Esophagus squamous epithelium (tissue), 4 donors: ENCODE measurements at regions not wholly inside any gene's neighbourhood (a gene's known extent, or its start where the extent isn't known, plus 50 kb on each side); places are given as distances from the start of the nearest gene placed in this dataset.

Experiments used
- POLR2A ChIP-seq, 4 donors: fragments of 450-650 bp; IDR thresholded peaks; one replicate each; pipeline ENCODE4 v1.6.1; 2017; ENCODE audit warnings: antibody characterized with exemption in 4 of 4, mild to moderate bottlenecking in 4 of 4, moderate library complexity in 3 of 4
- TF ChIP-seq, protein P1 (sequence below), 6 experiments: fragments of 450-650 bp in 4 of 6; fragments of 200-600 bp in 2 of 6; sonication (generic) in 2 of 6; IDR thresholded peaks; one replicate each; pipeline ENCODE4 v1.5.1; 2016 to 2019; ENCODE audit warnings: antibody characterized with exemption in 6 of 6, mild to moderate bottlenecking in 4 of 6, moderate library complexity in 4 of 6

DNA sequence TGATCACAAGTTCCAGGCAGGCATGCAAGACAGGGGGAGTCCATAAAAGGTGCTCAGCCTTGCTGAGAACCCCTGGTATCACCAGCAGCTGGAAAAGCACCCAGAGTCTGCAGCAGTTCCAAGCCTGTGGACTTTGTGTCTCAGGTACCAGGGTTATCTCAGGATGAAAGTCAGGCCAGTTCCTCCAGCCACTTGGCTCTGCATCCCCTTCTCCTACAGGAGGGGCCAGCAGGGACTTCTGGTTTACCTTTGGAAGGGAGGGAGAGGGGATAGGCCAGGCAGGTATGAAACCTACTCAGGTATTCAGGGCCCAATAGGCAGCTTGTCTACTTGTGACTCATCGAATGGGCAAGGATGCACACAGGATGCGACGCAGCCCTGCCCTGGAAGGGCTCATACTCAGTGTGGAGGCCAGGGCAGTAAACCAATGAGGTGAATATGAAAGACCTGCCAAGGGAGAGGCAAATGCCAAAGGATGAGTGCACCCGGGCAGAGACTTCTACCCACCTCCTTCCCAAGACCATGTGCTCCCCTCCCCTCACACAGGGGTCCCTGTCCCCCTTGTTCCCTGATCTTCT lies 148.2 kb downstream of the SLC38A6 start:
- TF ChIP-seq, protein P1, sequence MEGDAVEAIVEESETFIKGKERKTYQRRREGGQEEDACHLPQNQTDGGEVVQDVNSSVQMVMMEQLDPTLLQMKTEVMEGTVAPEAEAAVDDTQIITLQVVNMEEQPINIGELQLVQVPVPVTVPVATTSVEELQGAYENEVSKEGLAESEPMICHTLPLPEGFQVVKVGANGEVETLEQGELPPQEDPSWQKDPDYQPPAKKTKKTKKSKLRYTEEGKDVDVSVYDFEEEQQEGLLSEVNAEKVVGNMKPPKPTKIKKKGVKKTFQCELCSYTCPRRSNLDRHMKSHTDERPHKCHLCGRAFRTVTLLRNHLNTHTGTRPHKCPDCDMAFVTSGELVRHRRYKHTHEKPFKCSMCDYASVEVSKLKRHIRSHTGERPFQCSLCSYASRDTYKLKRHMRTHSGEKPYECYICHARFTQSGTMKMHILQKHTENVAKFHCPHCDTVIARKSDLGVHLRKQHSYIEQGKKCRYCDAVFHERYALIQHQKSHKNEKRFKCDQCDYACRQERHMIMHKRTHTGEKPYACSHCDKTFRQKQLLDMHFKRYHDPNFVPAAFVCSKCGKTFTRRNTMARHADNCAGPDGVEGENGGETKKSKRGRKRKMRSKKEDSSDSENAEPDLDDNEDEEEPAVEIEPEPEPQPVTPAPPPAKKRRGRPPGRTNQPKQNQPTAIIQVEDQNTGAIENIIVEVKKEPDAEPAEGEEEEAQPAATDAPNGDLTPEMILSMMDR (IDR thresholded peaks at IDR 0.05), result no peak
- TF ChIP-seq POLR2A (IDR thresholded peaks at IDR 0.05), result no peak
